Islet precursor cell (in vitro differentiated cells): ENCODE measurements at regions not wholly inside any gene's neighbourhood (a gene's known extent, or its start where the extent isn't known, plus 50 kb on each side); places are given as distances from the start of the nearest gene placed in this dataset.

Experiments used
- DNase-seq: peaks from one replicate; pipeline ENCODE4 v3.0.0-alpha.2; 2018

DNA sequence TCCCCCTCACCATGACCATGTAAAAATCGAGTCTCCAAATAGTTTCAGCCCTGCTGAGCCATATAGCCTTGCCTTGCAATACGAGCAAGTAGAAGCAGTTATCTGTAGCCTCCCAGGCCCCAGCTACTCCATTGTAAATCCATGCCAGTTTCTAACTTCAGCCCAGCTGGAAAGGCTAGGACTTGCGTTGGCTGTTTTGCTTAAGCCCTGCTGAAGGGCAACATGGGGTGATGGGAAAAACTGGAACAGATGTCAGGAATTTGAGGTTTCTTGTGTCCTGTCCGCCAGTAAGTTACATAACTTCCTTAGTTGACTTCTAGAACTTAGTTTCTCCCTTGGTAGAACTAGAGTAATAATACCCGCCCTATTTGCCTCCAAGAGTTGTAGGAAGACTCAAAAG is 216.0 kb upstream of the SERP2 start:
- DNase-seq, result no peak

DNA sequence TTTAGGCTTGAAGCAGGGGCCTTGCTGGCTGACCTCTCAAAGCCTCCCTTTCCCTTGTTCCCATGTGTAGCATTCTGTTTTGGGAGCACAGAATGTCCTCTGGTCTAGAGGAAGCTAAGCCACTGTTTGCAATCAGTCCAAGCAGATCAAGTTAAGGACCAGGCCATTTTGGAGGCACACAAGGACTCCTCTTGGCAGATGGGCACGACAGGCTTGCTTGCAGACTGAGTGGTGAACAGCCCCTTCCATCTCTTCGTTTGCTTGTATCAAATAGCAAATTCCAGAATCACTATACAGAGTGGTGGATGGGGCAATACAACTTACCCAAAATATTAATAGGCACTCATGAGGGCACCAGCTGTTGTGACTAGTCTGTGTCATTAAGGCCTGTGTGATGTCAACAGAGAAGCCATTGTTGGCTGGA is 215.5 kb upstream of the SERP2 start:
- DNase-seq, result no peak

GRCh38 chr13:44158881-44159632 is 214.6 kb upstream of the SERP2 start:
- no peak for DNase-seq

- no peak for DNase-seq
These were observed 213.9 kb upstream of the SERP2 start for GRCh38 chr13:44159633-44160279.

DNA sequence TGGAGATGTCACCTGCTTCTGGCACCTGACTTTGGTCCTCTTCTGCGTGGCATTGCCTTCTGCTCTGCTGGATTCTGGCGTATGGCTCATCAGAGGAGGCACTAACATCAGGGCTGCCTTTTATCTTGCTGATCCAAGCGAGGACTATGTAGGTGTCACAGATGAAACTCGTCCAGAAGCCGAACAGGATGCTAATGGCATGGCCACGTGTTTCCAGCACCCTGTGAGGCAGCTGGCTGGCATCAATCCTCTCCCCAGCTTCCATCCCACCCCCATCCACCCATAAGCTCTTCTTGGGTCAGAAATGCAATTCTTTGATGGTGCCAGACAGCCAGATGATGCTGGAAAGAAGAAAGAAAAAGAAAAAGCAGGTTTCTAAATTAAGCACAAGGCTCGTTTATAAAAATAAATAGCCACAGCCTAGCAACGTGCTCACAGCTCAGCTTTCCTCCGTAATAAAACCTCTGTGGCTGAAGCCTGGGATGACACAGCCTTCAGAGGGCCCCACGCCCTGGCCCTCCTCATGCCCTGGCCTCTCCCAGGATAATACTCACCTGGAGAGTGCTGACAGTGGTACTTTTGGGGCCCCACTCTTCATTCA is 212.9 kb upstream of the SERP2 start:
- no peak for DNase-seq

DNA sequence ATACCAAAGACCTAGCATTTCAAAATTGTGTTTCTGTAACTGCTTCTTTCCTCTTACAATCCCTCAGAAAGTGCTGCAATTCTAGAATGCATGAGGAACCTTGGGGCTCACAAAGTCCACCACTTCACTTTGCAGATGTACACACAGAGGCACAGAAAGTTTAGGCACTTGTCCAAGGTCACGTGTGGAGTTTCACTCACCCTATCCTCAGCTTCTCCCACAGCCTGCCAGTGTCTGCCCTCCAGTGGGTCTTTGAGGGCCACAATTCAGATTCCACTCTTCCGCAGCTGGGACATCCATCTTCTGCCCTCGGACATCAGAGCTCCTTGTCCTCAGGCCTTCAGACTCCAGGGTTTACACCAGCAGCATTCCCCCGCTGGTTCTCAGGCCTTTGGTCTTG is 210.5 kb upstream of the SERP2 start:
- DNase-seq, result no peak

- DNase-seq, result no peak
These were observed 208.3 kb upstream of the SERP2 start for GRCh38 chr13:44165221-44165888.

DNA sequence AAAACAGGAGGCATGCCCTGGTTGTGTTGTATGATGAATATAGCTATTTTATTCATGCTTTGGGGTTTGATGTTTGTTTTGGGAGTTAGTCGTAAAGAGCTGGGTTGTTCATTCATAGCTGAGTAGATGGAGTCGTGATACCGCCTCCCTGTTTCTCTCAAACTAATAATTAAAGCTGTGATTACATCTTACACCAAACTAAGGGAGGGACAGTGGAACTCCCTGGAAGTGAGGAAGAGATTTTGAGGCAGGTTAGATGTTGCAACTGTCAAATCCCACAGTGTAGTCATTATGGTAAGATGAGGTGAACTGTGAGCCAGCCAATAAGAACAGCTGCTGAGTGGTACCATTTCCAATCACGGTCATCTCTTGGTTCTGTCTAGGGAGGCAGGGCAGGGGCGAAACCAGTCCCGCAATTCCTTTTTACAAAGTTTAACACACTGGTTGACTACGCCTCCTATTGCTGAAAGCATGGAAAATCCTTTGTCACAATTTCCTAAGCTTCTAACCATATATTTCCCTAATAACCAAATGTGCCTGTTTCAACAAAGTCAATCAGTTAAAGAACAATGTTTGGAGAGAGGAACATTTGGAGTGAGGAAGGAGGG is 207.6 kb upstream of the SERP2 start:
- DNase-seq, result no peak

- DNase-seq, result no peak
These were observed 204.4 kb upstream of the SERP2 start for GRCh38 chr13:44169018-44169911.

- DNase-seq, result no peak
These were observed 202.9 kb upstream of the SERP2 start for GRCh38 chr13:44170731-44171130.

DNA sequence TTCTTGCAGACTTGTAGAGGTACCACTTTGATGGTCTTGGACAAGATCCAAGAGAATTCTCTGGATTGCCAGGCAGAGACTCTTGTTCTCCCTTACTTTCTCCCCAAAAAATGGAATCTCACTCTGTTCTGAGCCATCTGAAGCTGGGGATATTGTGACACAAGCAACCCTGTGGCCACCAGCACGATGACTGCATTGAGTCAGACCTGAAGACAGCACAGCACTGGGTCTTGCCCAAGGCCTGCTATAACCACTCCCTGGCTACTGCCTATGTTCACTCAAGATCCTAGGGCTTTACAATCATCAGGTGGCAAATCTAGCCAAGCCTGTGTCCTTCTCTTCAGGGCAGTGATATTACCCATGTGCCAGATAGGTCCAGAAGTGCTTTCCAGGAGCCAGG is 202.5 kb upstream of the SERP2 start:
- DNase-seq, result no peak

GRCh38 chr13:44171861-44172260 is 201.8 kb upstream of the SERP2 start:
- no peak for DNase-seq

GRCh38 chr13:44172281-44172810 is 201.3 kb upstream of the SERP2 start:
- peak; percentile 85 for DNase-seq

DNA sequence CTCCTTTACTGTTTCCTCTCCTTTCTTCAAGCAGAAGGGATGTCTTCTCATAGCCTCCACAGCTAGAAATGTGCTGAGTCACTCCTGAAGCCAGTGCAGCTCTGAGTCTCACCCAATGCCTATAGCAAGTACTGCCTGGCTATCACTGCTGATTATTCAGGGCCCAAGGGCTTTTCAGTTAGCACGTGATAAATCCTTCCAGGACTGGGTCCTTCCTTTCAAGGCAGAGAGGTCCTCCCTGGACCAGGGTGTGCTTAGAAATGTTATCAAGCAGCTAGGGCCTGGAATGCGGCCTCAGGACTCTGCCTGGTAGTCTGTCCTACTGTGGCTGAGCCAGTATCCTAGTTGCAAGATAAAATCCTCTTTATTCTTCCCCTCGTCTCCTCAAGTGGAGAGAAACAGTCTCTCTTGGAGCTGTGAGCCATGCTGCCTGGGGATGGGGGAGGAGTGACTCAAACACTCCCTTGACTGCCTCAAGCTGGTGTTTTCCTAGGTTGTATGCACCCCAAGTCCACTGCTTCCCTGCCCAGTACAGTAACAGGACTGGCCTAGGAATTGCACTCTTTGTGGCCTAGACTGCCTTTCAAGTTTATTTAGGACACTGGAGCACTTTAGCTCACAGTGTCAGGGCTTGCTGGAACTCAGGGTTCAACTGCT is 198.7 kb upstream of the SERP2 start:
- peak; percentile 94 for DNase-seq

GRCh38 chr13:44176173-44176572 is 197.5 kb upstream of the SERP2 start:
- DNase-seq, result no peak

DNA sequence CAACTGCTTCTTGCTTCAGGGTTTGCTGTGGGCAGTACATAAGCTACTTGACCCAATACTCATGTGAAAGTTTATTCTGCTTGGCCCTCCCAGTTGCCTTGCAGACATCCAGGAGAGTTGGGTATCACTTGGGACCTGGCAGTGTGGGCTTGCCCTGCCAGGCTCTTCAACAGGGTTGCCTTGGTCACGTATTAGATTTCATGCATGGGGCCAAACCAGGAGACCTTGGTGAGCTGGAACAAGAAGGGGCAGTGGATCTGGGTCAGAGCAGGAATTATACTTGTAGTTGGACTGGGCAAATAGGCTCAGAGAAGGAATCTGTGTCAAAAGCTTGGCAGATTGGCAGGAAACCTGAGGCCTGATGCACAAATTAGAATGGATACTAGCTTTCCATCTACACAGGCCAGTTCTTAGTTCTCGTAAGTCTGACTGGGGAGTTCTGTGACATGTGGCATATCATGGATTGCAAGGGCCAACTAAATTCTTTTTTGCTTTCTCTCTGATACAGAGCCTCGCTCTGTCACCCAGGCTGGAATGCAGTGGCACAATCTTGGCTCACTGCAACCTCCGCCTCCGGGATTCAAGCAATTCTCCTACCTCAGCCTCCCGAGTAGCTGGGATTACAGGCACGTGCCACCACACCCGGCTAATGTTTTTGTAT is 192.6 kb upstream of the SERP2 start:
- no peak for DNase-seq

DNA sequence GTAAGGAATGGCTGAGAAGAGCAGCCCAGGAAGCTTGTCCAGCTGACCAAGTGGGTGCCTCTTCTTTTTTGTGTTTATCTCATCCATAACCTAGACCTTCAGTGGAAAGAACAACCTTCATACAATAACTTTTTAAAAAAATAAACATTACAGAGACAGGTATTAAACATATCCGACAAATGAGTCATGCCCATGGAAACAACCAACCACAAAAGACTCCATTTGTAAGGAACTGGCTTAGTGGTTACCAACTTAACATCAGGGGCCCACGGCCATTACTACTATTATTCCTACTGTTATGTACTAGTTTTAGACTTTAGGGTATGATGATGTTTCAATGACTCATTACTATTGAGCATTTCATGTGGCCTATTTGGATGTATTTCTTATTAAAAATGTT is 191.7 kb upstream of the SERP2 start:
- no peak for DNase-seq

- DNase-seq, result no peak
These were observed 188.9 kb upstream of the SERP2 start for GRCh38 chr13:44184740-44185139.

- DNase-seq, result peak; percentile 87
These were observed 185.4 kb upstream of the SERP2 start for GRCh38 chr13:44188257-44188656.

GRCh38 chr13:44189085-44189484 is 184.5 kb upstream of the SERP2 start:
- DNase-seq, result no peak

DNA sequence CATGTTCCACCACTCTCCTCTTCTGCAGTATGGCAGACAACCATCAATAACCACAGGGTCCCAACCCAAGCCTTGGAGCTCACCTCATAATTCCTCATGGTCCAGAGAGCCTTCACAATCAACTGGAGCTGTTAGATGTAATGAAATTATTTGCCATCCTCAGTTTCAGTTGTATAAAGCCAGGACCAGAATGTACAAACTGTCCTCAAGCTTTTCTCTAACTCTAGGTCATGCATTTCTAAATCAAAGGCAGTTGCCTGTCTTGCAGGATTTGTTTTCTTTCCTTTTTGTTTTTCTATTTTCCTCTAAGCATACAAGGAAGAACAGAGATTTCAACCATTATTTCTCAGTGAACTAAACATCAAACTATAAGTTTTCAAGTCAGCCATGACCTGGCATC is 182.5 kb upstream of the SERP2 start:
- no peak for DNase-seq
